Uterus (tissue), 2 donors: ENCODE measurements at regions not wholly inside any gene's neighbourhood (a gene's known extent, or its start where the extent isn't known, plus 50 kb on each side); places are given as distances from the start of the nearest gene placed in this dataset.

ENCODE experiments used
- CTCF ChIP-seq, 4 experiments: fragments of 200-600 bp in 2 of 4; fragments of 450-650 bp in 2 of 4; sonication (generic) in 2 of 4; IDR thresholded peaks; one replicate each; pipeline ENCODE4 v1.5.1; 2016 to 2019; ENCODE audit warnings: antibody characterized with exemption in 4 of 4, mild to moderate bottlenecking in 2 of 4, moderate library complexity in 1 of 4
- POLR2A ChIP-seq, 2 donors: fragments of 450-650 bp; IDR thresholded peaks; one replicate each; pipeline ENCODE4 v1.6.1; 2016; ENCODE audit warnings: antibody characterized with exemption in 2 of 2, mild to moderate bottlenecking in 1 of 2, moderate library complexity in 1 of 2

GRCh38 chr4:3642056-3642630, 109.9 kb upstream of the LRPAP1 start:
- TF ChIP-seq POLR2A (IDR thresholded peaks at IDR 0.05) = no peak
- TF ChIP-seq CTCF (IDR thresholded peaks at IDR 0.05) = no peak
